ENCODE measurements at regions not wholly inside any gene's neighbourhood (a gene's known extent, or its start where the extent isn't known, plus 50 kb on each side); places are given as distances from the start of the nearest gene placed in this dataset.
A peak's percentile ranks its signal among the peaks of the same experiment; 100 is the strongest.

DNA sequence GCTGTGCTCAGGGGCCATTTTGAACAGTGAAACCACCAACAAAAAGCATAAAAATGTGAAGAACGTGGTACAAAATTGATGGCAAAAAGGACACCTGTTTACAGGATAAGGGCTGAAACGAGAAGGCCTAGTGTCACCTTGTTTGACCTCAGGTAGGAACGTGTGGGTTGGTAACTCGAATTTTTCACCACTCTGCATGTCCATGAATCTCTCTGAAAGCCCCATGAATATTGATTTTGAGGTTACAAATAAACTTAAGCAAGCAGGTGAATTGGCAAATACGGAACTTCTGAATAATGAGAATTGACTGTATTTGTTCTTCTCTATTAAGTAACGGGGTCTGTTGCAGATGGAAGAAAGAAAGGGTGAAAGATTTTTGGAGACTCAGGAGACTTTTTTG lies 59.6 kb upstream of the EDN1 start:
- peaks cover 0 to 7% (median 2%) of the 10 kb centered on the region in 4 experiments for H3K4me1 ChIP-seq (ENCODE audit: control extremely low read depth in 1 of 4, control insufficient read depth in 4 of 4, insufficient read depth in 4 of 4, low read length in 3 of 4)
- no peak for DNase-seq
- ChIA-PET POLR2A (no interaction called here), CTCF (no interaction called here)
- no peaks in the 10 kb centered on the region for H3K27me3 ChIP-seq (replicated peaks in 2 of 5; ENCODE audit: control insufficient read depth in 4 of 5, insufficient read depth in 5 of 5, low read length in 4 of 5)
- no peaks in the 10 kb centered on the region for H3K9me3 ChIP-seq (ENCODE audit: control extremely low read depth in 1 of 5, control insufficient read depth in 4 of 5, insufficient read depth in 2 of 5, low read depth in 1 of 5, low read length in 4 of 5)
- WGBS (ENCODE audit: insufficient coverage) = 95% methylated on average over 5 of the region's 6 CpGs
- H3K4me3 ChIP-seq (ENCODE audit: control insufficient read depth in 1 of 7, extremely low read depth in 1 of 7, insufficient read depth in 4 of 7, low read depth in 2 of 7, low read length in 6 of 7) = no peak overlapping the region
- H3K36me3 ChIP-seq (ENCODE audit: control insufficient read depth in 4 of 4, insufficient read depth in 4 of 4, low read length in 3 of 4) = no peaks in the 10 kb centered on the region
- no peak overlapping the region for H3K27ac ChIP-seq (ENCODE audit: insufficient read depth in 1 of 2, low read depth in 1 of 2, low read length in 2 of 2, poor library complexity in 1 of 2, severe bottlenecking in 2 of 2)

DNA sequence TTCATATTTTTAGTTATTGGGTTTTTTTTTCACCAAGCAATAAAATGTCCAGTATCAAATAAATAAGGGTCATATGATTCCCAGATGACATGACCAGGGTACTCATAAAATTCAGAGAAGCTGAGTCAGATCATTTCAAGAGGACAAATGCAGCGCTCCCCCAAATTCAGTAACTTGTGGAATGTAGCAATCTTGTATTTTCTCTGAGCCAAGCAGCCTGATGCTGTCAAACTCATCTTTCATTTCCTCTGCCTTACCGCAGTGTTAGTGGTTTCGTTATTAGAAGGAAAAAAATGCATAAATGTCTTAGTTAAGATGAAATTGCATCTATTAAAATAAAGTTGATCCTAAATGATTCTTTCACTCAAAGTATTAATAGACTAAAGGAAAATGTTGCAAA lies 57.8 kb upstream of the EDN1 start:
- POLR2A ChIA-PET = no interaction called here

DNA sequence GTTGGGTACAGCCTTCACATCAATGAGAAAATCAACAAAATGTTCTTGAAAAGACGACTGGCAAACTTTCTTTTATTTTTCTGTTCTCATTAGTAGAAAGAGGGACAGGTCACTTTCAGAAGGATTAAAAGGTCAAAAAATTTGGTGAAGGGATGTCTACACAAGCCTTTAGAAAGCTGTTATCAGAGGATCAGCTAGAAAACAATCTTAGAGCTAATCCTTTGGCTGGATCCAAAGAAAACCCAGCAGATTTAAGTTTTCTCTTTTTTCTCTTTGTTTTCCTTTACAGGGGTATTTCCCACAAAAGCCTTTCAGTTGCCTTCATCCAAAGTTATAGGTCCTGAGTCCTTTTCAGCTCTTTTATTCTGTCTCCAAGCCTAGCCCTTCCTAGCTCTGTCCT lies 57.3 kb upstream of the EDN1 start:
- Histone ChIP-seq H3K4me1 (ENCODE audit: control extremely low read depth in 1 of 4, control insufficient read depth in 4 of 4, insufficient read depth in 4 of 4, low read length in 3 of 4) (peaks cover 0 to 7% (median 2%) of the 10 kb centered on the region in 4 experiments), H3K36me3 (ENCODE audit: control insufficient read depth in 4 of 4, insufficient read depth in 4 of 4, low read length in 3 of 4) (no peaks in the 10 kb centered on the region), H3K9me3 (ENCODE audit: control extremely low read depth in 1 of 5, control insufficient read depth in 4 of 5, insufficient read depth in 2 of 5, low read depth in 1 of 5, low read length in 4 of 5) (no peaks in the 10 kb centered on the region), H3K27ac (ENCODE audit: insufficient read depth in 1 of 2, low read depth in 1 of 2, low read length in 2 of 2, poor library complexity in 1 of 2, severe bottlenecking in 2 of 2) (no peak overlapping the region), H3K4me3 (ENCODE audit: control insufficient read depth in 1 of 7, extremely low read depth in 1 of 7, insufficient read depth in 4 of 7, low read depth in 2 of 7, low read length in 6 of 7) (no peak overlapping the region), H3K27me3 (replicated peaks in 2 of 5; ENCODE audit: control insufficient read depth in 4 of 5, insufficient read depth in 5 of 5, low read length in 4 of 5) (no peaks in the 10 kb centered on the region)
- CTCF ChIA-PET = interaction anchor here (0.8 to 3.8 kb wide), 11 partner anchors 9 to 648 kb away, joined by 3 to 20 read pairs (median 6); no protein-coding TSS in a partner anchor
- no peak for DNase-seq
- WGBS (ENCODE audit: insufficient coverage) = 80% methylated on average over 1 of the region's 1 CpG
- POLR2A ChIA-PET = no interaction called here

More for the DNA sequence above, 57.8 kb upstream of the EDN1 start:
- H3K4me1 ChIP-seq (ENCODE audit: control extremely low read depth in 1 of 4, control insufficient read depth in 4 of 4, insufficient read depth in 4 of 4, low read length in 3 of 4) = peaks cover 0 to 7% (median 2%) of the 10 kb centered on the region in 4 experiments
- H3K4me3 ChIP-seq (ENCODE audit: control insufficient read depth in 1 of 7, extremely low read depth in 1 of 7, insufficient read depth in 4 of 7, low read depth in 2 of 7, low read length in 6 of 7) = no peak overlapping the region
- H3K36me3 ChIP-seq (ENCODE audit: control insufficient read depth in 4 of 4, insufficient read depth in 4 of 4, low read length in 3 of 4) = no peaks in the 10 kb centered on the region
- no peaks in the 10 kb centered on the region for H3K9me3 ChIP-seq (ENCODE audit: control extremely low read depth in 1 of 5, control insufficient read depth in 4 of 5, insufficient read depth in 2 of 5, low read depth in 1 of 5, low read length in 4 of 5)
- peak in 2 of 3 donors; percentile 68 to 75 for DNase-seq
- H3K27me3 ChIP-seq (replicated peaks in 2 of 5; ENCODE audit: control insufficient read depth in 4 of 5, insufficient read depth in 5 of 5, low read length in 4 of 5) = no peaks in the 10 kb centered on the region
- WGBS (ENCODE audit: insufficient coverage) = 100% methylated on average over 1 of the region's 3 CpGs
- CTCF ChIA-PET = interaction anchor here (1.3 to 3.8 kb wide), 6 partner anchors 10 to 580 kb away, joined by 3 to 20 read pairs (median 6); no protein-coding TSS in a partner anchor
- no peak overlapping the region for H3K27ac ChIP-seq (ENCODE audit: insufficient read depth in 1 of 2, low read depth in 1 of 2, low read length in 2 of 2, poor library complexity in 1 of 2, severe bottlenecking in 2 of 2)

DNA sequence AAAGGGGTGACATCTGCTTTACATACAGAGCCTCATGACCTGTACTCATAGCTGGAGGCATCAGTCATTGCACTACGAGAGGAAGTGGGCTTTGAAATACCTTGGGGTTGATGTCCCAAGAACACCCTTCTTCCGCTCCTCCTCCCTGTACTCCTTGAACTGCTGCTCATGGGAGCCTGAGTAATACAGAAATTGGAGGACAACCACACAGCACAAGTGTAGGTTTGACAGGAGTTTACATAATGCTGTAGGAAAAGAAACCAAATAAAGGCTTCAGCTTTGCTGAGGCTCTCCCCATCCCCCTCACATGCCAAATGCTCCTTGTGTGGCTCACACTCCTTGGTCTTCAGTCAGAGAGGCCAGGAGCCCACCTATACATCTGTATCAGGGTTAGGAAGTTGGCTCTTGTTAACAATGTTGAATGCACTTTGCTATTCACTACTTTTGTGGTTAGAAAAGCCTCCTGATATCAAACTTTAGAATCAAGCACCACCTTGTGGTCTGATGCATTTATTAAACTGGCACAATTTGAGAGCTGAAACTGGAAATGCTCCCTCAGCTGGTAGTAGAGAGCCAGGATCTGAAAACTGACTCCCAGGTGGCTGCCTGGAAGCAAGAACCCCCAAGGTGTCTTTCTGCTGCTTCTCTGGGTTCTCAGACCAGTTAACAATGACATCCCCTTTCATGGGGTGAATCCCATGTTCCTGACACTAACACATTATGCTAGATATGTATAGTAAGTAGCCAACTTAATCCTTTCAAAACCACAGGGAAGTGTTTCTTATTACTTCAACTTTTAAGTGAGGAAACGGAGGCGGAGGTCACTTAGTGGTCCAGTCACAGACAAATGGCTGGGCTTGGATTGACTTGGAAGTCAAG lies 56.2 kb upstream of the EDN1 start:
- peak; percentile 76 to 82 (median 82) for DNase-seq
- ChIA-PET POLR2A (interaction anchor here (0.5 kb wide), 1 partner anchor 242 kb away, joined by 3 read pairs; no protein-coding TSS in a partner anchor), CTCF (interaction anchor here (0.8 to 3.8 kb wide), 15 partner anchors 10 to 649 kb away, joined by 3 to 20 read pairs (median 6); no protein-coding TSS in a partner anchor)
- Histone ChIP-seq H3K36me3 (ENCODE audit: control insufficient read depth in 4 of 4, insufficient read depth in 4 of 4, low read length in 3 of 4) (no peaks in the 10 kb centered on the region), H3K27ac (ENCODE audit: insufficient read depth in 1 of 2, low read depth in 1 of 2, low read length in 2 of 2, poor library complexity in 1 of 2, severe bottlenecking in 2 of 2) (no peak overlapping the region), H3K4me1 (ENCODE audit: control extremely low read depth in 1 of 4, control insufficient read depth in 4 of 4, insufficient read depth in 4 of 4, low read length in 3 of 4) (peaks cover 0 to 7% (median 2%) of the 10 kb centered on the region in 4 experiments), H3K4me3 (ENCODE audit: control insufficient read depth in 1 of 7, extremely low read depth in 1 of 7, insufficient read depth in 4 of 7, low read depth in 2 of 7, low read length in 6 of 7) (no peak overlapping the region), H3K27me3 (replicated peaks in 2 of 5; ENCODE audit: control insufficient read depth in 4 of 5, insufficient read depth in 5 of 5, low read length in 4 of 5) (no peaks in the 10 kb centered on the region), H3K9me3 (ENCODE audit: control extremely low read depth in 1 of 5, control insufficient read depth in 4 of 5, insufficient read depth in 2 of 5, low read depth in 1 of 5, low read length in 4 of 5) (no peaks in the 10 kb centered on the region)
- WGBS (ENCODE audit: insufficient coverage) = 94% methylated on average over 3 of the region's 4 CpGs

DNA sequence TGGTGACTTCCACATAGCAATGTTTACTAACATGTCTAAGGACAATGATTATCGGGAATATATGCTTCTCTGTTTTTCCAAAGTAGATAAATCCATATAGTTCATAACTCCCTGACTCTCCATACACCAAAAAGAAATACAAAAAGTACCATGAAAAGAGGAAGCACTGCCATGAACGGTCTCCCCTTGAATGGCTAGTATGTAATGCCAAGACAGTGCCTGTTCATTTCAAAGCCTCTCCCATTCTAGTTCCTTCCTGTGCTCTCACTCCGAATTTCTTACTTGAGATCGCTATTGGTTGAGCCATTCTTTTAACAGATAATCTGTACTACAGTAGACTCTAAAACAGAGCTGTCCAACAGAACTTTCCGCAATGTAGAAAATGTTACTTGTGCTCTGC lies 54.8 kb upstream of the EDN1 start:
- H3K4me3 ChIP-seq (ENCODE audit: control insufficient read depth in 1 of 7, extremely low read depth in 1 of 7, insufficient read depth in 4 of 7, low read depth in 2 of 7, low read length in 6 of 7) = no peak overlapping the region
- no peak overlapping the region for H3K27ac ChIP-seq (ENCODE audit: insufficient read depth in 1 of 2, low read depth in 1 of 2, low read length in 2 of 2, poor library complexity in 1 of 2, severe bottlenecking in 2 of 2)
- 73% methylated on average over 2 of the region's 5 CpGs for WGBS (ENCODE audit: insufficient coverage)
- ChIA-PET CTCF (no interaction called here), POLR2A (no interaction called here)
- H3K4me1 ChIP-seq (ENCODE audit: control extremely low read depth in 1 of 4, control insufficient read depth in 4 of 4, insufficient read depth in 4 of 4, low read length in 3 of 4) = peaks cover 0 to 7% (median 2%) of the 10 kb centered on the region in 4 experiments
- H3K36me3 ChIP-seq (ENCODE audit: control insufficient read depth in 4 of 4, insufficient read depth in 4 of 4, low read length in 3 of 4) = no peaks in the 10 kb centered on the region
- peak in 2 of 3 donors; percentile 11 to 14 for DNase-seq
- H3K27me3 ChIP-seq (replicated peaks in 2 of 5; ENCODE audit: control insufficient read depth in 4 of 5, insufficient read depth in 5 of 5, low read length in 4 of 5) = no peaks in the 10 kb centered on the region
- H3K9me3 ChIP-seq (ENCODE audit: control extremely low read depth in 1 of 5, control insufficient read depth in 4 of 5, insufficient read depth in 2 of 5, low read depth in 1 of 5, low read length in 4 of 5) = no peaks in the 10 kb centered on the region

DNA sequence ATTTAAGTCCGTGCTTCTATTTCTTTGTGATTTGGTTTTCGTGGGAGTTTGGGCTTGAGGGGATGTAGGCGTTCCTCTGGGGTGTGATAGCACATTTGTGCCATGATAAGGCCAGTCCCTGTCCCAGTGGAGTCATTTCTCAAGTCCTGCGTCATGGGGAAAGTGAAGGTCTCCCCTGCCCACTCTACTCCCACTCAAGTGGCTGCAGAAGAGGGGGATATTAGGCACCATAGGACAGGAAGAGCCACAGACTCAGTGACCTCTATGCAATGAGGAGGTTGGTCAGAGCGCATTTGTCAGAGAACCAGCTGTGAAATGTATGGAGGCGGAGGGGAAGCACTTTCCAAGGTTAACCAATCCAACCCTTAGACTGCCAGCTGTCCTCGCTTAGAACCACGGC lies 51.9 kb upstream of the EDN1 start:
- Histone ChIP-seq H3K9me3 (ENCODE audit: control extremely low read depth in 1 of 5, control insufficient read depth in 4 of 5, insufficient read depth in 2 of 5, low read depth in 1 of 5, low read length in 4 of 5) (no peaks in the 10 kb centered on the region), H3K27me3 (replicated peaks in 2 of 5; ENCODE audit: control insufficient read depth in 4 of 5, insufficient read depth in 5 of 5, low read length in 4 of 5) (no peaks in the 10 kb centered on the region), H3K36me3 (ENCODE audit: control insufficient read depth in 4 of 4, insufficient read depth in 4 of 4, low read length in 3 of 4) (no peaks in the 10 kb centered on the region), H3K4me1 (ENCODE audit: control extremely low read depth in 1 of 4, control insufficient read depth in 4 of 4, insufficient read depth in 4 of 4, low read length in 3 of 4) (peaks cover 0 to 9% (median 3%) of the 10 kb centered on the region in 4 experiments), H3K4me3 (ENCODE audit: control insufficient read depth in 1 of 7, extremely low read depth in 1 of 7, insufficient read depth in 4 of 7, low read depth in 2 of 7, low read length in 6 of 7) (no peak overlapping the region), H3K27ac (ENCODE audit: insufficient read depth in 1 of 2, low read depth in 1 of 2, low read length in 2 of 2, poor library complexity in 1 of 2, severe bottlenecking in 2 of 2) (no peak overlapping the region)
- POLR2A ChIA-PET = no interaction called here
- CTCF ChIA-PET = interaction anchor here (1.0 to 2.1 kb wide), 2 partner anchors 49 to 583 kb away, joined by 4 to 8 read pairs; no protein-coding TSS in a partner anchor
- DNase-seq = no peak
- WGBS (ENCODE audit: insufficient coverage) = 89% methylated on average over 3 of the region's 8 CpGs
